Right lobe of liver (tissue), 6 donors: ENCODE measurements at regions not wholly inside any gene's neighbourhood (a gene's known extent, or its start where the extent isn't known, plus 50 kb on each side); places are given as distances from the start of the nearest gene placed in this dataset.

Source experiments
- ATAC-seq, 4 donors: fragments of 200-7000 bp; cut with Tn5 transposase; one replicate each; pipeline ENCODE4 v1.9.1; 2020; ENCODE audit warnings: mild to moderate bottlenecking in 4 of 4, moderate library complexity in 4 of 4
- DNase-seq, 3 donors: peaks; one replicate each; pipeline ENCODE4 v3.0.0-alpha.2; 2020
- H3K27ac ChIP-seq, 3 donors: fragments of 200-600 bp; one replicate each; pipeline ENCODE4 v1.8.0; 2022
- H3K27me3 ChIP-seq, 2 donors: fragments of 200-600 bp; one replicate each; pipeline ENCODE4 v1.8.0; 2022
- H3K36me3 ChIP-seq, 4 donors: fragments of 200-600 bp; sonication (generic) in 1 of 4; one replicate each; pipeline versions ENCODE4 v1.5.1 to v1.8.0; 2017 to 2022; ENCODE audit warnings: control low read depth in 1 of 4
- H3K4me1 ChIP-seq, 4 donors: fragments of 200-600 bp; sonication (generic) in 1 of 4; one replicate each; pipeline versions ENCODE4 v1.5.1 to v1.8.0; 2017 to 2022; ENCODE audit warnings: control low read depth in 1 of 4
- H3K4me3 ChIP-seq, 3 donors: fragments of 200-600 bp; one replicate each; pipeline ENCODE4 v1.8.0; 2022
- H3K9me3 ChIP-seq, 4 donors: fragments of 200-600 bp; sonication (generic) in 1 of 4; one replicate each; pipeline versions ENCODE4 v1.5.1 to v1.8.0; 2017 to 2022; ENCODE audit warnings: control low read depth in 1 of 4
- CTCF ChIP-seq, 4 donors: fragments of 200-600 bp in 3 of 4; fragments of 450-650 bp in 1 of 4; IDR thresholded peaks; one replicate each; pipeline versions ENCODE4 v1.5.1 to v1.8.0; 2016 to 2022; ENCODE audit warnings: antibody characterized with exemption in 4 of 4, mild to moderate bottlenecking in 2 of 4
- POLR2A ChIP-seq: fragments of 450-650 bp; IDR thresholded peaks from one replicate; pipeline ENCODE4 v1.6.1; 2017; ENCODE audit warnings: antibody characterized with exemption, mild to moderate bottlenecking
- WGBS: methylation state at CpG from one replicate; pipeline ENCODE4 v1.1.6; 2018; ENCODE audit warnings: low coverage, low lambda C conversion rate; ENCODE audit not compliant: insufficient coverage; ENCODE audit errors: missing lambda C conversion rate; 5-methylcytosine and 5-hydroxymethylcytosine counted together
- intact Hi-C, 2 donors: fragments of 100-400 bp; cut with DNase I; formaldehyde crosslinking; loops; one replicate each; pipeline versions ENCODE4 v1.11.2 to v1.14.1; 2022
- donor health status: DM: no; HTN: yes; CAD: no.
- donor health status: DM: no; HTN: no; CAD: no.
- donor health status: DM: no; HTN: no; CAD: no.
- donor health status: DM: no; HTN: yes; CAD: no.
- donor health status: DM: no; HTN: yes; CAD: no.

GRCh38 chr7:98536803-98537202 is 80.3 kb upstream of the NPTX2 start:
- no peak for TF ChIP-seq CTCF (IDR thresholded peaks at IDR 0.05)
- no peak for TF ChIP-seq POLR2A
- ATAC-seq (no peak), DNase-seq (no peak)
- Histone ChIP-seq H3K9me3 (no peaks in the 10 kb centered on the region), H3K36me3 (no peaks in the 10 kb centered on the region), H3K4me1 (no peaks in the 10 kb centered on the region), H3K27ac (no peak overlapping the region), H3K27me3 (no peaks in the 10 kb centered on the region), H3K4me3 (no peak overlapping the region)
- intact Hi-C loops, result no loop called here

GRCh38 chr7:98534493-98534892 is 82.6 kb upstream of the NPTX2 start:
- no peak for TF ChIP-seq CTCF (IDR thresholded peaks at IDR 0.05)
- no peak for TF ChIP-seq POLR2A
- H3K27me3 ChIP-seq, result no peaks in the 10 kb centered on the region
- no peak for ATAC-seq
- H3K4me1 ChIP-seq, result no peaks in the 10 kb centered on the region
- no peak for DNase-seq
- H3K9me3 ChIP-seq, result no peaks in the 10 kb centered on the region
- H3K4me3 ChIP-seq, result no peak overlapping the region
- H3K27ac ChIP-seq, result no peak overlapping the region
- no peaks in the 10 kb centered on the region for H3K36me3 ChIP-seq
- intact Hi-C loops, result no loop called here
- 68% methylated on average over 4 of the region's 7 CpGs for whole genome bisulfite sequencing

- no peak for ATAC-seq
- no peak overlapping the region for H3K4me3 ChIP-seq
- no peak for DNase-seq
- WGBS, result 57% methylated on average over 3 of the region's 3 CpGs
- no peaks in the 10 kb centered on the region for H3K9me3 ChIP-seq
- intact Hi-C loops, result no loop called here
- TF ChIP-seq POLR2A (no peak), CTCF (IDR thresholded peaks at IDR 0.05) (no peak)
- H3K27ac ChIP-seq, result no peak overlapping the region
- H3K27me3 ChIP-seq, result no peaks in the 10 kb centered on the region
- H3K4me1 ChIP-seq, result no peaks in the 10 kb centered on the region
- no peaks in the 10 kb centered on the region for H3K36me3 ChIP-seq
Measured at GRCh38 chr7:98531717-98532116, 85.4 kb upstream of the NPTX2 start.

GRCh38 chr7:98528079-98528478 is 89.0 kb upstream of the NPTX2 start:
- no peaks in the 10 kb centered on the region for H3K4me1 ChIP-seq
- H3K9me3 ChIP-seq, result no peaks in the 10 kb centered on the region
- 59% methylated on average over 4 of the region's 8 CpGs for whole genome bisulfite sequencing
- no peaks in the 10 kb centered on the region for H3K27me3 ChIP-seq
- intact Hi-C loops, result no loop called here
- H3K36me3 ChIP-seq, result no peaks in the 10 kb centered on the region
- H3K4me3 ChIP-seq, result no peak overlapping the region
- ATAC-seq (no peak), DNase-seq (no peak)
- no peak overlapping the region for H3K27ac ChIP-seq
- TF ChIP-seq POLR2A (no peak), CTCF (IDR thresholded peaks at IDR 0.05) (no peak)

- H3K4me3 ChIP-seq, result no peak overlapping the region
- no peaks in the 10 kb centered on the region for H3K27me3 ChIP-seq
- WGBS, result 83% methylated on average over 5 of the region's 10 CpGs
- no peaks in the 10 kb centered on the region for H3K36me3 ChIP-seq
- ATAC-seq, result no peak
- no peaks in the 10 kb centered on the region for H3K9me3 ChIP-seq
- no peaks in the 10 kb centered on the region for H3K4me1 ChIP-seq
- intact Hi-C loops, result no loop called here
- H3K27ac ChIP-seq, result no peak overlapping the region
- TF ChIP-seq POLR2A, result no peak
- DNase-seq, result no peak
Measured at GRCh38 chr7:98526059-98526458, 91.0 kb upstream of the NPTX2 start.
